SKM-1 treated with dmso at 0.1 percent for 144 hours (cell line): ENCODE measurements at regions not wholly inside any gene's neighbourhood (a gene's known extent, or its start where the extent isn't known, plus 50 kb on each side); places are given as distances from the start of the nearest gene placed in this dataset.

Source experiments
- DNase-seq: peaks from one replicate; lab custom pipeline; 2025; ENCODE audit not compliant: unreplicated experiment; lab: John Stamatoyannopoulos, UW

DNA sequence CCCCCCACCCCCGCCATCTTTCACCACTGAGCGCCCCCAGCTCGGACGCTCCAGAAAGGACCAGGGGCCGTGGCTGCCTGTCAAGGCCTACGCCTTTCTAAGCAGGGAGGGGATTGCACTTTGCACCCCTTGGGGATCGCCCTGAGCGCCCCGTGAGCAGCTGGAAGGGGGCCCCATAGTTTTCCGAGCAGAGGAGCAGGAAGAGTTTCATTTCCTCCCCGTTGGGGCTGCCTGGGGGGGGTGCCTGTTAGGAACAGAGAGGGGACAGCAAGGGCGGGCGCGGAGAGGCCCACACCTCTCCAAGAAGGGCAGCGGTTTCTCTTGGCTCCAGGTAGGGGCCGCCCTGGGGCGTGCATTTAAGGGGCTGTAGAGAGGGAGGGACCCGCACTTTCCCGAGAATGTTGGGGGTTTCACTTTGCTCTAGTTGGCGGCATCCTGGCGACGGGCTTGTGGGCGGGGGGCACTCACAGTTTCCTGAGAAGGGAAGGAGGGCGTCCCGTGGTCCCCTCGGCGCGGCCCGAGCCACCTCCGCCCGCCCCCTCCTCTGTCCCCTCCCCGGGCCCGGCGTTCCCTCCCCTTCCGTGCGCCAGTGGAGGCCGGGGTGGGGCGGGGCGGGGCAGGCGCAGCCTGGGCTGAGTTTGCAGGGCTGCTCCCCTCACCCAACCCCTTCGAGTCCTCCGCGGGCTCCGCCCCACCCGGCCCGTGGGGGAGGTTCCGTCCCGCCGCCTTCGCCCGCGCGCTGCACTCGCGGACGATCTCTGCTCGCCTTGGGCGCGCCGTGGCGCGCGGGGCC is 82.3 kb upstream of the CD99 start:
- no peak for DNase-seq

- DNase-seq, result no peak
Observed at GRCh38 chrX:2607113-2607512, 84.0 kb upstream of the CD99 start.

DNA sequence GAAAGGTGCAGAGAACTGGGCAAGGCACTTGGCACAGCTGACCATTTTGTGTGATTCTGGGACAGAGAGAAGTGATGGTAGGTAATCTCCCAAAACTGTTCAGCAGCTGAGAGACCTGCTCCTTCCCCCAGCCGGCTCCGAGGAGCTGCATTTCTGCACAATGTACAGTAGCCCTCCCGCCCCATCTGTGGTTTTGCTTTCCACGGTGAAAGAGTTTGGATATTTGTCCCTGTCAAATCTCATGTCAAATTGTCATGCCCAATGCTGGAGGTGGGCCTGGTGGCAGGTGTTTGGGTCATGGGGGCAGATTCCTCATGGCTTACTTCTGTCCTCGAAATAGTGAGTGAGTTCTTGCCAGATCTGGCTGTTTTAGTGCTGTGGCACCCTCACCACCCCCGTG is 90.5 kb upstream of the CD99 start:
- DNase-seq, result no peak

DNA sequence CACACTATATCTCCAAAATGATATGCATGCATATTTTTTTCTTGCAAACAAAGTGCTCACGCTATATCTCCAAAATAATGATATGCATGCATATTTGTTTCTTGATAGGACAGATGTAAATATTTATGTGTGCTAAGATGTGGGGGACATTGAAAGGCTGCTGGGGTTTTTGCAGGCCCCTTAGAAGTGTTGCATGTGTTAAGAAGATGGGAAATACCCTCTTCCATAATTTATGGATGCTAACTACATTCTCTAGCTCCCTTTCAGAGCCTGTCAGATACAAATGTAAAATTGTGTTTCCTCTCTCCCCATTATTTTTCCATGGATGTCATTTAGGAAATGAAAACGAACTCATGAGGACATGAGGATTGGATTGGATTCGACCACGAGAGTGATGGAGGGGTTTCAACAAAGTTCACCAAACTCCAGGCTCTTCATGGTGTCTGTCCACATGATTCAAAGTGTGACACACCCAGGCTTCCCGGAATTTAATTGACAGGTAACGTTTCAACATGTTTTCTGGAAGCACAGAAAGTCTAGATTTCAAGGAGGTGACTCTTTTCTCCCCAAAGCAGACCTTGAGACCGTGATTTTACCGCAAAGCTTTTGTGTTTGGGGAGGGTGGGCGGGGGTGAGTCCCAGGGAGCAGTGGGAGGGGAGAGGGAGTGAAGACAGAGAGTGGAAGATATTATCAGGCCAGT is 94.4 kb upstream of the CD99 start:
- no peak for DNase-seq

GRCh38 chrX:2596045-2596444 is 95.0 kb upstream of the CD99 start:
- no peak for DNase-seq

- DNase-seq, result no peak
Observed at GRCh38 chrX:2595258-2595657, 94.5 kb upstream of the DHRSX start.

GRCh38 chrX:2594491-2594890 is 93.7 kb upstream of the DHRSX start:
- no peak for DNase-seq

- no peak for DNase-seq
Observed at GRCh38 chrX:2592279-2592678, 91.5 kb upstream of the DHRSX start.

DNA sequence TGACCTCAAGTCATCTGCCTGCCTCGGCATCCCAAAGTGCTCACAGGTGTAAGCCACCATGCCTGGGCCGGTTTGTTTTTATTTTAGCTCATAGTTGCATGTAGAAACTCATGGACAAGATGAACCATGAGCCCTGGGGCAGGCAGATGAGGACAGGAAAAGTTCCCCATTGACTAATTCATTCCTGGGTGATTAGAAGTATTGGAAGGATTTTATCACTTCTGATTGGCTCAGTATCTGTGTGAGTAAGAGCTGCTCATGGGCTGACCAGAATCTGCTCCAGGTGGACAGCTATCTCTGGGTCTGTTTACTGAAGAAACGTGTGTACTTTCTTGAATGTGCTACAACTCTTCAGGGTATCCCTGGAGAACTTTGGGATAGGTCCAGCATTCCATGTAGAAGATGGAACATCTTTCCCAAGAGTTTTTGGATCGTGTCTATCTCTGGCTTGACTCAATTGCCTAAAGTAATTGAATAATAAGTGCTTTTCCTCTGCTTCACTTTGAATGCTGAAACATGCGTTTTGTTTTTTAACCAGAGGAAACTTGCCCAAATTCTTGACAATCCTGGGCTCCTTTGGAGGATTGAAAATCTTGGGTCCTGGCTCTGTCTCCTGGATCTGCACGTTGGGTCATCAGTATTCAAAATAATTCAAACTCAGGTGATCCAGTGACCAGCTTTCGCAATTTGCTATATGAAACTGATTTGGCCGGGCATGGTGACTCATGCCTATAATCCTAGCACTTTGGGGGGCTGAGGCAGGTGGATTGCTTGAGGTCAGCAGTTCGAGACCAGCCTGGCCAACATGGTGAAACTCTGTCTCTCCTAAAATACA is 88.6 kb upstream of the DHRSX start:
- no peak for DNase-seq

DNA sequence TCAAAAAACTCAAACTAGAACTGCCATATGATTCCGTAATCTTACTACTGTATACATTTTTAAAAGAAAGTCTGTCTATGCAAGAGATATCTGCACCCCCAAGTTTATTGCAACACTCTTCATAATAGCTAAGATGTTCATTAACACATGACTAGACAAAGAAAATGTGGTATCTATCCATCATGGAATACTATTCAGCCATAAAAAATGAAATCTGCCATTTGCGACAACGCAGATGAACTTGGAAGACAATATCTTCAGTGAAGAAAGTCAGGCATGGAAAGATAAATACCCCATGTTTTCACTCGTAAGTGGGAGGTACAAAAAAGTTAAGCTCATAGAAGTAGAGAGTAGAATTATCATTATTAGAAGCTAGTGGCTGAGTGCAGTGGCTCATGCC is 87.3 kb upstream of the DHRSX start:
- no peak for DNase-seq

GRCh38 chrX:2587146-2587545 is 86.4 kb upstream of the DHRSX start:
- DNase-seq, result no peak

DNA sequence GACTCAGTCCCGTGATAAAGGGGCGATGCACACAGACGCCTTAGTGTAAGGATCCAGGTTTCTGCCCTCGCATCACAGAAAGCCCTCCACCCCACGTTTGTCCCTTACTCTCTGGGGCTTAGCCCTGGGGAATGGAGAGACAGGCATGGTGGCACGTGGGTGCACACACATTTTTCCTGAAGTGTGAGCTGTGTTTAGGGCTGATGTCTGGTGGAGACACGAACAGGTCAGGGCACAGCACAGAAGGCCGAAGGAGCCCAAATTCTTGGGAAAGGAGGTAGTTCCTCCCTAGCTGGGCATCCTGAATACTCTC is 84.3 kb upstream of the DHRSX start:
- DNase-seq, result no peak

- no peak for DNase-seq
Observed at GRCh38 chrX:2584251-2585157, 83.7 kb upstream of the DHRSX start.

DNA sequence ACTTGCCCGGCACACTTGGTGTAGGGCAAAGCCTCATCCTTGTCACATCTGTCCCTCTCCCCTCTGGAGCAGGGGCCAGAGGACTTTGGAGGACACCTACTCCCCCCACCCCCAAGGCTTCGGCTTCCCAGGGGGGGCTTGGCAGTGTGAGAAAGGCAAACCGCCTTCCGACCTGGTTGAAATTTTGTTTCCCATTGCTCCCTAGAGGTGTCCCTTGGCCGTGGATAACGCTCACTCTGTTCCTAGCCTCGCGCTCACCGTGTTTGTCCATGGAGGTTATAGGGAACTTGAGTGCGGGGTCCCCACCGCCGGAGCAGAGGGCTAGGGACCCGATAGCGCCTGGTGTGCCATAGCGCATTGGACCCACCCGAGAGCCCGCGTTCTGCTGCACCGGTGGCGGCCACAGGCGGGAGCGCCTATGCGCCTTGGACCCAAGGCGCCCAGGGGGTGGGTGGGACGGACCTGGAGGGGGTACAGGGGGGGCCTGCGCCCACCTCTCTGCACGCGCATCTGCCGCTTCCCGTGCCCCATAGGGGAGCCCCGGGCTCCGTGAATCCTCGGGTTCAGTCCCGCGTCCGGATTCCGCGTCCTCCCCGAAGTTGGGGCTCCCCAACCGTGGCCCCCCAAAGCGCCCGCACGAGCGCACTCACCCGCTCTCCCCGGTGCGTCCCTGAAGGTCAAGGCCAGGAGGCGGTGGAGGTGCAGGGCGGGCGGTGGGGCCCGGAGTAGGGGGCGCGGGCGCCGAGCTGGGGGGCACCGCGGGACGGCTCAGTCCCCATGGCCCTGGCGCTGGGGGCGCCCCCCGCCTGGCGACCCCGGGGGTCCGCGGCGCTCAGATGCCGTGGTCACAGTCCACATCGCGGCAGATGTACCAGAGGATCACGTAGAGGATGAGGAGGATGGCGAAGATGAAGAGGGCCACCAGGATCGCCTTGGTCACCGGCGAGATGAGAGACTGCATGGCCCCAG is 82.7 kb upstream of the DHRSX start:
- no peak for DNase-seq

- no peak for DNase-seq
Observed at GRCh38 chrX:2582667-2583066, 81.9 kb upstream of the DHRSX start.

DNA sequence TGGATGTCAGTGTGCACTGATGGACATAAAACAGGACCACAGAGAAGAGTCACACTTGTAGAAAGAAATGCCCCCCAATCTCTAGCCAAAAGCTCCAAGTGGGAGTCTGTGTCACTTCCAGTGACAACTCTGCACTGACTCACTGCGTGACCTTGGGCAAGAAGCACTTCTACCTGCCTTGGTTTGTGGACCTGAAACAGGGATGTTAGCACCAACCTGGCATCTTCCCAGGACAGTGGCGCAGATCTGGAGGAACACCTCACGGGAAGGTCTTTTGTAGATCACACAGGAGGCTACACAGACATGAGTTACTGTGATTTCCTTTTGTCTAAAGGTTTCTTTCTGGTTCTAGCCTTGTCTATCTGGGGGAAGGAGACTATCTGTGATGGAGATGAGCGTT is 80.5 kb upstream of the DHRSX start:
- no peak for DNase-seq

GRCh38 chrX:2578864-2579263 is 78.1 kb upstream of the DHRSX start:
- DNase-seq, result no peak

DNA sequence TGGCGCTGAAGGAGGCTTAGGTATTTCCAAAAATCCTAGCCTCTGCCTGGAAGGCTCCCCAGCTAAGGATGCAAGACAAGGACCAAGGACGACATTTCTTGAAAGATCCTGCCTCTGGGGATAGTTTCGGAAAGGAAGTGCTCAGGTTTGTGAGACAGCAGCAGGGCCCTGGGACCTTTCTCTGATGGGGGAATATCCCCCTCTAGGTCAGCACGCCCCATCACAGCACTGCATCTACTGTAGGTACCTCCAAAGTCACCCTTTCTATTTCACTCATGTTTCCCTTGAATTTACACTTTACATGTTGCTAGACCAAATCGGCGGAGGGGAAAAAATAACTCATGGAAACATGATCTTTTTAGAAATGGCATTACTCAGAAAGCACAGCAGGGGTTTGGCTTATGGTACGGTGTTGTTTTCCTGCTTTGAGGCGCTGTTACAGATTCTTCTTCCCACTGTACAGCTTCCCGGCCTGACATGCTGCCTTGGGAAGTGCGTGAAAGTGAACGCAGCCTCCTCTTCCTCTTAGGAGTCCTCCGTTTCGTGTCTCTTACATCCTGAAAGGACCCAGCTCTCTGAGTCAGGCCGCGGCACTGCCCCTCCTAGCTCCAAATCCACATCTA is 77.2 kb upstream of the DHRSX start:
- no peak for DNase-seq

- no peak for DNase-seq
Observed at GRCh38 chrX:2576793-2577192, 76.0 kb upstream of the DHRSX start.
